OCI-LY3 (cell line): ENCODE measurements at regions not wholly inside any gene's neighbourhood (a gene's known extent, or its start where the extent isn't known, plus 50 kb on each side); places are given as distances from the start of the nearest gene placed in this dataset.

Experiments
- H2AFZ ChIP-seq: fragments of 200-600, 300-600 bp; shearing (Covaris generic); 2 replicates; pipeline ENCODE4 v1.6.0; 2014; ENCODE audit warnings: antibody characterized with exemption, low read depth, low read length
- H3K27ac ChIP-seq: fragments of 200-600, 300-600 bp; sonication (generic); 2 replicates; pipeline ENCODE4 v1.5.1; 2014; ENCODE audit warnings: mild to moderate bottlenecking, low read length, moderate library complexity, mixed read lengths
- H3K27me3 ChIP-seq: fragments of 200-600, 300-600 bp; sonication (generic); 2 replicates; pipeline ENCODE4 v1.6.1; 2014; ENCODE audit warnings: low read depth, low read length, mixed read lengths
- H3K36me3 ChIP-seq: fragments of 200-600, 300-600 bp; sonication (generic); replicated peaks from 2 replicates; pipeline ENCODE3; 2014; ENCODE audit warnings: low read depth, low read length, mixed read lengths
- H3K4me1 ChIP-seq: fragments of 300-600, 200-600 bp; sonication (generic); 2 replicates; pipeline ENCODE4 v1.6.1; 2014; ENCODE audit warnings: low read length, mixed read lengths
- H3K4me2 ChIP-seq: fragments of 200-600, 300-600 bp; sonication (generic); 2 replicates; pipeline ENCODE4 v1.6.1; 2014; ENCODE audit warnings: low read length, mixed read lengths
- H3K4me3 ChIP-seq: fragments of 300-600, 200-600 bp; sonication (generic); 2 replicates; pipeline ENCODE4 v1.5.1; 2014; ENCODE audit warnings: antibody characterized with exemption, mild to moderate bottlenecking, low read length, moderate library complexity
- H3K79me2 ChIP-seq: fragments of 300-600, 200-600 bp; shearing (Covaris generic); 2 replicates; pipeline ENCODE4 v1.6.1; 2014; ENCODE audit warnings: mild to moderate bottlenecking, low read length, mixed read lengths
- H3K9ac ChIP-seq: fragments of 300-600, 200-600 bp; shearing (Covaris generic); 2 replicates; pipeline ENCODE4 v1.6.0; 2014; ENCODE audit warnings: mild to moderate bottlenecking, low read length, moderate library complexity
- H3K9me3 ChIP-seq: fragments of 200-600, 300-600 bp; shearing (Covaris generic); 2 replicates; pipeline ENCODE4 v1.6.1; 2014; ENCODE audit warnings: low read length, mixed read lengths; ENCODE audit not compliant: insufficient read depth
- H4K20me1 ChIP-seq: fragments of 200-600, 300-600 bp; sonication (generic); 2 replicates; pipeline ENCODE4 v1.6.1; 2016; ENCODE audit warnings: low read length, mixed read lengths; ENCODE audit not compliant: insufficient read depth
- CTCF ChIP-seq: fragments of 200-600, 300-600 bp; sonication (generic); IDR thresholded peaks from 2 replicates; pipeline ENCODE4 v1.5.1; 2014; ENCODE audit warnings: antibody characterized with exemption, low read length, low read depth
- EZH2phosphoT487 ChIP-seq: fragments of 200-600 bp; shearing (Covaris generic); IDR thresholded peaks from 2 replicates; pipeline ENCODE4 v1.6.1; 2018; ENCODE audit warnings: antibody characterized with exemption, mixed run types, low read depth

- Histone ChIP-seq H3K79me2 (no peaks in the 10 kb centered on the region), H4K20me1 (no peaks in the 10 kb centered on the region), H3K9me3 (no peaks in the 10 kb centered on the region), H3K27me3 (no peaks in the 10 kb centered on the region), H3K36me3 (no peaks in the 10 kb centered on the region), H3K27ac (no peak overlapping the region), H3K4me1 (no peaks in the 10 kb centered on the region), H3K9ac (no peak overlapping the region), H2AFZ (no peak overlapping the region), H3K4me2 (no peak overlapping the region), H3K4me3 (no peak overlapping the region)
- TF ChIP-seq EZH2phosphoT487: no peak
- no peak for TF ChIP-seq CTCF
Measured at GRCh38 chr14:28709571-28710305, 56.8 kb upstream of the FOXG1 start.
